ENCODE measurements at regions not wholly inside any gene's neighbourhood (a gene's known extent, or its start where the extent isn't known, plus 50 kb on each side); places are given as distances from the start of the nearest gene placed in this dataset.

DNA sequence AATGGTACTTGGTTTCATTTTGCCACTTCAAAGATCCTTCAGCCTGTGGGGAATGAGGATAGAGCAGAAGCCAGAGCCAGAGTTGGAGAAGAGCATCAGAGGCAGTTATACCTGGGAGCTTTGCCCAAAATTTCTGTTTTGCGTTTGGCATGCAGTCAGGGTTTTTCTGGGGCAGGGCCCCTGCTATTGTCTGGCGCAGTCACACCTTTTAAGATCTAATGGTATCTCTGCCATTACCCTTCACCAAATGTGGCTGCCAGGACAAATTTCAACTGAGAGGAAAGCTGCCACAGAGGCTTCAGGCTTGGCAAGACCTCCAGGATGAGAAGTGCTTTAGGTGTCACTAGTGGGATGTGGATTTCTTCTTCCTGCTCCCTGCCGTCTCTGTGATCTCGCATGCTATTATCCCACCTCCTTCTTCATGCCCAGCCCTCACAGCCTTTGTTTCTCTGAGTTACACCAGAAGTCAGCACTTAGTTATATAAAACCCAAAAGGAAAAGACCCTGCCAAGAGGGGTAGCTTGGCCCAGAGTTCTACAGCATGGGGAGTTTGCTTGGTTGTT, 357.0 kb downstream of the TLE4 start:
- TF ChIP-seq ZNF274 (IDR thresholded peaks at IDR 0.05; ENCODE audit: borderline replicate concordance, extremely low read depth, low read length) (no peak), CTCF (IDR thresholded peaks at IDR 0.05; ENCODE audit: control extremely low read depth in 1 of 3, insufficient read depth in 1 of 3, low read depth in 1 of 3, low read length in 3 of 3) (no peak), POLR2A (IDR thresholded peaks at IDR 0.05; ENCODE audit: control extremely low read depth in 1 of 2, low read depth in 2 of 2, low read length in 2 of 2) (no peak), TBP (IDR thresholded peaks at IDR 0.05; ENCODE audit: low read depth, low read length) (no peak), POU5F1 (IDR thresholded peaks at IDR 0.05; ENCODE audit: low read depth, low read length) (no peak), CEBPB (IDR thresholded peaks at IDR 0.05; ENCODE audit: low read depth, low read length) (no peak), SP1 (IDR thresholded peaks at IDR 0.05; ENCODE audit: low read depth, low read length) (no peak)
